ENCODE measurements at regions not wholly inside any gene's neighbourhood (a gene's known extent, or its start where the extent isn't known, plus 50 kb on each side); places are given as distances from the start of the nearest gene placed in this dataset.

DNA sequence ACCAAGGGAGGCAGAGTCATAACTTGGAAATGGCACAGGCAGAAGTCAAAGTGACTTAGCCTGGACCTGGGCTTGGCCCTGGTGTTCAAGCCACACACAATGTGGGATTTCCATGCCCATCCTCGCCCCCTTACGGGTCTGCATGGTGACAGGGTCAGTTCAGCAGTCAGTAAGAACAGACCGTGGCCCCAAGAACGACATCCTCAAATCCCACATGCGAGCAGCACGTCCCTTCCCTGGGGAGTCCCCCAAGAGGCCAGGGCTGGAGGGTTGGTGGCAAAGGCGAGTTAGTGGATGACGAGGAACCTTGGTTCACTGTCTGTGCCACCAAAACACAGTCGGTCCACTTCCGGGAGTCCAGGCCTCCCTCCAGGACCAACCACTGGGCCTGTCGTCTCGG lies 93.3 kb upstream of the MGMT start:
- Histone ChIP-seq H2BK120ac (ENCODE audit: low read depth, low read length) (no peak overlapping the region), H2BK12ac (ENCODE audit: low read length in 2 of 2) (no peak overlapping the region), H3K18ac (ENCODE audit: low read depth in 1 of 2, low read length in 2 of 2) (no peak overlapping the region), H4K91ac (ENCODE audit: low read length) (no peak overlapping the region), H3K9ac (ENCODE audit: low read length) (no peak overlapping the region), H4K8ac (ENCODE audit: low read length) (no peak overlapping the region), H3K23ac (ENCODE audit: low read length in 2 of 2) (no peak overlapping the region), H3K36me3 (ENCODE audit: control insufficient read depth in 1 of 2, insufficient read depth in 2 of 2, low read depth in 1 of 2, low read length in 2 of 2) (no peaks in the 10 kb centered on the region), H3K27ac (ENCODE audit: low read length, poor library complexity, severe bottlenecking) (no peak overlapping the region), H2AFZ (ENCODE audit: low read depth, low read length) (no peak overlapping the region), H2BK15ac (ENCODE audit: low read depth, poor library complexity, severe bottlenecking) (no peak overlapping the region), H3K9me3 (ENCODE audit: control insufficient read depth, low read length) (no peaks in the 10 kb centered on the region), H3K27me3 (ENCODE audit: control insufficient read depth in 1 of 2, insufficient read depth in 1 of 2, low read length in 2 of 2) (no peaks in the 10 kb centered on the region), H2BK5ac (ENCODE audit: low read depth, low read length, poor library complexity, severe bottlenecking) (no peak overlapping the region), H2AK5ac (ENCODE audit: low read length, severe bottlenecking) (no peak overlapping the region), H3K4me1 (ENCODE audit: control insufficient read depth, insufficient read depth, low read depth, low read length) (no peaks in the 10 kb centered on the region), H3K4ac (ENCODE audit: low read depth in 1 of 2, low read length in 2 of 2) (no peak overlapping the region), H3K79me1 (replicated peaks; ENCODE audit: low read length, poor library complexity, severe bottlenecking) (no peaks in the 10 kb centered on the region), H3K4me2 (ENCODE audit: low read length, poor library complexity, severe bottlenecking) (no peak overlapping the region), H3K4me3 (ENCODE audit: insufficient read depth in 1 of 2, low read depth in 1 of 2, low read length in 2 of 2) (no peak overlapping the region), H3K14ac (ENCODE audit: low read length in 2 of 2) (no peak overlapping the region)
- no peak for DNase-seq
- 89% methylated on average over 12 of the region's 12 CpGs for WGBS

DNA sequence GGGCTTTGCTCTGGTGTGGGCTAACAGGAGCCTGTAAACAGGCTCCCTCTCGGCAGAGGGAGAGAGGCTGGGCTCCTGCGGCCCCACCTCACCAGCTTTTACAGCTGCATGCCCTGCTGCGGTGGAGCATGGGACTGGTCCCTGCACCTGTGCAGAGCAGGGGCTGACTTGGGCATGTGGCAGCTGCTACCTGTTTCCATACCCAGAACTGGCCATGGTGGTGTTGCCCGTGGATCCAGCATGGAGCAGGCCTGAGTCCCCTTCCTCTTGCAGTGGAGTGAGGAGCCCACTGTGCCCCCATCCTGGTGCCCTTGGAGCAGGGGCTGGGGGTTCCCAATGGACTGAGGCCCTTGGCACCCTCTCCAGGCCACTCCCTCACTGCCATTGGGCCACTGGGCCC lies 91.9 kb upstream of the MGMT start:
- no peak overlapping the region for H3K9ac ChIP-seq (ENCODE audit: low read length)
- H2BK120ac ChIP-seq (ENCODE audit: low read depth, low read length) = no peak overlapping the region
- no peak overlapping the region for H4K8ac ChIP-seq (ENCODE audit: low read length)
- H3K23ac ChIP-seq (ENCODE audit: low read length in 2 of 2) = no peak overlapping the region
- H3K4ac ChIP-seq (ENCODE audit: low read depth in 1 of 2, low read length in 2 of 2) = no peak overlapping the region
- DNase-seq = no peak
- no peak overlapping the region for H3K27ac ChIP-seq (ENCODE audit: low read length, poor library complexity, severe bottlenecking)
- no peaks in the 10 kb centered on the region for H3K9me3 ChIP-seq (ENCODE audit: control insufficient read depth, low read length)
- H2BK12ac ChIP-seq (ENCODE audit: low read length in 2 of 2) = no peak overlapping the region
- no peaks in the 10 kb centered on the region for H3K4me1 ChIP-seq (ENCODE audit: control insufficient read depth, insufficient read depth, low read depth, low read length)
- no peaks in the 10 kb centered on the region for H3K27me3 ChIP-seq (ENCODE audit: control insufficient read depth in 1 of 2, insufficient read depth in 1 of 2, low read length in 2 of 2)
- H4K91ac ChIP-seq (ENCODE audit: low read length) = no peak overlapping the region
- H3K4me2 ChIP-seq (ENCODE audit: low read length, poor library complexity, severe bottlenecking) = no peak overlapping the region
- no peak overlapping the region for H2BK5ac ChIP-seq (ENCODE audit: low read depth, low read length, poor library complexity, severe bottlenecking)
- peak overlapping the region in 1 of 2 experiments; percentile 61 for H3K14ac ChIP-seq (ENCODE audit: low read length in 2 of 2)
- H2BK15ac ChIP-seq (ENCODE audit: low read depth, poor library complexity, severe bottlenecking) = no peak overlapping the region
- no peak overlapping the region for H3K18ac ChIP-seq (ENCODE audit: low read depth in 1 of 2, low read length in 2 of 2)
- no peak overlapping the region for H2AK5ac ChIP-seq (ENCODE audit: low read length, severe bottlenecking)
- 90% methylated on average over 4 of the region's 4 CpGs for WGBS
- no peak overlapping the region for H2AFZ ChIP-seq (ENCODE audit: low read depth, low read length)
- H3K4me3 ChIP-seq (ENCODE audit: insufficient read depth in 1 of 2, low read depth in 1 of 2, low read length in 2 of 2) = no peak overlapping the region
- no peaks in the 10 kb centered on the region for H3K36me3 ChIP-seq (ENCODE audit: control insufficient read depth in 1 of 2, insufficient read depth in 2 of 2, low read depth in 1 of 2, low read length in 2 of 2)
- H3K79me1 ChIP-seq (replicated peaks; ENCODE audit: low read length, poor library complexity, severe bottlenecking) = no peaks in the 10 kb centered on the region

- Histone ChIP-seq H2BK12ac (ENCODE audit: low read length in 2 of 2) (no peak overlapping the region), H3K23ac (ENCODE audit: low read length in 2 of 2) (no peak overlapping the region), H2BK15ac (ENCODE audit: low read depth, poor library complexity, severe bottlenecking) (no peak overlapping the region), H2AK5ac (ENCODE audit: low read length, severe bottlenecking) (no peak overlapping the region), H2BK120ac (ENCODE audit: low read depth, low read length) (no peak overlapping the region), H3K14ac (ENCODE audit: low read length in 2 of 2) (no peak overlapping the region), H3K27me3 (ENCODE audit: control insufficient read depth in 1 of 2, insufficient read depth in 1 of 2, low read length in 2 of 2) (no peaks in the 10 kb centered on the region), H3K36me3 (ENCODE audit: control insufficient read depth in 1 of 2, insufficient read depth in 2 of 2, low read depth in 1 of 2, low read length in 2 of 2) (no peaks in the 10 kb centered on the region), H3K4ac (ENCODE audit: low read depth in 1 of 2, low read length in 2 of 2) (no peak overlapping the region), H3K18ac (ENCODE audit: low read depth in 1 of 2, low read length in 2 of 2) (no peak overlapping the region), H3K9ac (ENCODE audit: low read length) (no peak overlapping the region), H3K4me3 (ENCODE audit: insufficient read depth in 1 of 2, low read depth in 1 of 2, low read length in 2 of 2) (no peak overlapping the region), H2BK5ac (ENCODE audit: low read depth, low read length, poor library complexity, severe bottlenecking) (no peak overlapping the region), H2AFZ (ENCODE audit: low read depth, low read length) (no peak overlapping the region), H3K79me1 (replicated peaks; ENCODE audit: low read length, poor library complexity, severe bottlenecking) (no peaks in the 10 kb centered on the region), H4K8ac (ENCODE audit: low read length) (no peak overlapping the region), H3K4me2 (ENCODE audit: low read length, poor library complexity, severe bottlenecking) (no peak overlapping the region), H3K27ac (ENCODE audit: low read length, poor library complexity, severe bottlenecking) (no peak overlapping the region), H3K9me3 (ENCODE audit: control insufficient read depth, low read length) (no peaks in the 10 kb centered on the region), H4K91ac (ENCODE audit: low read length) (no peak overlapping the region), H3K4me1 (ENCODE audit: control insufficient read depth, insufficient read depth, low read depth, low read length) (no peaks in the 10 kb centered on the region)
- no peak for DNase-seq
- 88% methylated on average over 9 of the region's 9 CpGs for WGBS
Observed at GRCh38 chr10:129375912-129376311, 91.1 kb upstream of the MGMT start.

DNA sequence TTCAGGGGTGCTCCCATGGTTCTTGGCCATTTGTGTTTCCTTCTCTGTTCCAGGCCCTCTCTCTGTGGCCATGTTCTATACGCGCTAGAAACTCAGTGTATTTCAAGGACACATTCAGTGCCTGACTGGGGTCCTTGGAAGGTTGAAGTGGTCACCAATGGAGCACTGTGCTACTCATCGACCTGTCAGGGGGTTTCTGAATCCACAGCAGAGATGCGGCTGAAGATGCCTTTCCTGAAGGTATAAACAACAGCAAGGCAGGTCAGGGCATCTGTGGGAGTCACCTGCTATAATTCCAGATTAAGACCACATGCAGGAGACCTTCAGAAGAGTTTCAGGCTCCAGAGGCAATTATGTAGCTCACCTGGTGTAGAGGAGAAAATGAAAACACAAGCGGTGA lies 86.8 kb upstream of the MGMT start:
- no peak overlapping the region for H4K8ac ChIP-seq (ENCODE audit: low read length)
- H3K4ac ChIP-seq (ENCODE audit: low read depth in 1 of 2, low read length in 2 of 2) = no peak overlapping the region
- no peaks in the 10 kb centered on the region for H3K27me3 ChIP-seq (ENCODE audit: control insufficient read depth in 1 of 2, insufficient read depth in 1 of 2, low read length in 2 of 2)
- no peak for DNase-seq
- no peak overlapping the region for H3K18ac ChIP-seq (ENCODE audit: low read depth in 1 of 2, low read length in 2 of 2)
- H4K91ac ChIP-seq (ENCODE audit: low read length) = no peak overlapping the region
- H3K9me3 ChIP-seq (ENCODE audit: control insufficient read depth, low read length) = peaks cover 3% of the 10 kb centered on the region
- H3K4me1 ChIP-seq (ENCODE audit: control insufficient read depth, insufficient read depth, low read depth, low read length) = peaks cover 2% of the 10 kb centered on the region
- no peak overlapping the region for H2BK12ac ChIP-seq (ENCODE audit: low read length in 2 of 2)
- no peak overlapping the region for H2AK5ac ChIP-seq (ENCODE audit: low read length, severe bottlenecking)
- H3K4me3 ChIP-seq (ENCODE audit: insufficient read depth in 1 of 2, low read depth in 1 of 2, low read length in 2 of 2) = no peak overlapping the region
- no peaks in the 10 kb centered on the region for H3K36me3 ChIP-seq (ENCODE audit: control insufficient read depth in 1 of 2, insufficient read depth in 2 of 2, low read depth in 1 of 2, low read length in 2 of 2)
- no peak overlapping the region for H2AFZ ChIP-seq (ENCODE audit: low read depth, low read length)
- H3K23ac ChIP-seq (ENCODE audit: low read length in 2 of 2) = no peak overlapping the region
- H3K14ac ChIP-seq (ENCODE audit: low read length in 2 of 2) = no peak overlapping the region
- H2BK15ac ChIP-seq (ENCODE audit: low read depth, poor library complexity, severe bottlenecking) = no peak overlapping the region
- H3K4me2 ChIP-seq (ENCODE audit: low read length, poor library complexity, severe bottlenecking) = no peak overlapping the region
- H3K9ac ChIP-seq (ENCODE audit: low read length) = no peak overlapping the region
- H2BK120ac ChIP-seq (ENCODE audit: low read depth, low read length) = no peak overlapping the region
- H2BK5ac ChIP-seq (ENCODE audit: low read depth, low read length, poor library complexity, severe bottlenecking) = no peak overlapping the region
- H3K27ac ChIP-seq (ENCODE audit: low read length, poor library complexity, severe bottlenecking) = no peak overlapping the region
- H3K79me1 ChIP-seq (replicated peaks; ENCODE audit: low read length, poor library complexity, severe bottlenecking) = no peaks in the 10 kb centered on the region
- WGBS = 93% methylated on average over 5 of the region's 5 CpGs

All from mesenchymal stem cell (in vitro differentiated cells and primary cell).